ENCODE measurements at regions not wholly inside any gene's neighbourhood (a gene's known extent, or its start where the extent isn't known, plus 50 kb on each side); places are given as distances from the start of the nearest gene placed in this dataset.
"Not testable (repeated sequence)": the region's sequence is repeated elsewhere in the genome, so short reads cannot be mapped to it uniquely, and the experiment has no call there.

GRCh38 chr2:121066526-121066925, 218.5 kb downstream of the TFCP2L1 start:
- Mint-ChIP-seq H3K4me1 (ENCODE audit: low read depth, unreplicated experiment) (peaks cover 15% of the 10 kb centered on the region), H3K27me3 (ENCODE audit: unreplicated experiment) (peaks cover 18% of the 10 kb centered on the region), H3K27ac (ENCODE audit: unreplicated experiment) (no peak overlapping the region), H3K9me3 (ENCODE audit: unreplicated experiment) (no peaks in the 10 kb centered on the region), H3K36me3 (ENCODE audit: unreplicated experiment) (no peaks in the 10 kb centered on the region), H3K4me3 (ENCODE audit: unreplicated experiment) (no peak overlapping the region)
- no peak for TF ChIP-seq CTCF (IDR thresholded peaks at IDR 0.05; ENCODE audit: partially characterized antibody, unreplicated experiment)
- DNase-seq = no peak

- H3K27ac Mint-ChIP-seq (ENCODE audit: unreplicated experiment) = no peak overlapping the region
- H3K4me1 Mint-ChIP-seq (ENCODE audit: low read depth, unreplicated experiment) = no peaks in the 10 kb centered on the region
- DNase-seq = no peak
- no peak for TF ChIP-seq CTCF (IDR thresholded peaks at IDR 0.05; ENCODE audit: partially characterized antibody, unreplicated experiment)
- no peak overlapping the region for H3K4me3 Mint-ChIP-seq (ENCODE audit: unreplicated experiment)
- H3K9me3 Mint-ChIP-seq (ENCODE audit: unreplicated experiment) = no peaks in the 10 kb centered on the region
- H3K27me3 Mint-ChIP-seq (ENCODE audit: unreplicated experiment) = peaks cover 10% of the 10 kb centered on the region
- H3K36me3 Mint-ChIP-seq (ENCODE audit: unreplicated experiment) = no peaks in the 10 kb centered on the region
These were observed 216.2 kb downstream of the TFCP2L1 start for GRCh38 chr2:121068851-121069250.

GRCh38 chr2:121069434-121069969, 215.5 kb downstream of the TFCP2L1 start:
- no peaks in the 10 kb centered on the region for H3K9me3 Mint-ChIP-seq (ENCODE audit: unreplicated experiment)
- no peak for DNase-seq
- H3K27me3 Mint-ChIP-seq (ENCODE audit: unreplicated experiment) = peaks cover 10% of the 10 kb centered on the region
- no peak overlapping the region for H3K27ac Mint-ChIP-seq (ENCODE audit: unreplicated experiment)
- no peaks in the 10 kb centered on the region for H3K4me1 Mint-ChIP-seq (ENCODE audit: low read depth, unreplicated experiment)
- H3K4me3 Mint-ChIP-seq (ENCODE audit: unreplicated experiment) = no peak overlapping the region
- H3K36me3 Mint-ChIP-seq (ENCODE audit: unreplicated experiment) = no peaks in the 10 kb centered on the region
- TF ChIP-seq CTCF (IDR thresholded peaks at IDR 0.05; ENCODE audit: partially characterized antibody, unreplicated experiment) = no peak

GRCh38 chr2:121070061-121070460, 214.9 kb downstream of the TFCP2L1 start:
- H3K4me1 Mint-ChIP-seq (ENCODE audit: low read depth, unreplicated experiment); DNase-seq; H3K27me3 Mint-ChIP-seq (ENCODE audit: unreplicated experiment); H3K9me3 Mint-ChIP-seq (ENCODE audit: unreplicated experiment); H3K27ac Mint-ChIP-seq (ENCODE audit: unreplicated experiment); H3K4me3 Mint-ChIP-seq (ENCODE audit: unreplicated experiment); H3K36me3 Mint-ChIP-seq (ENCODE audit: unreplicated experiment): not testable (repeated sequence)

- H3K27ac Mint-ChIP-seq (ENCODE audit: unreplicated experiment) = no peak overlapping the region
- peak; percentile 93 for DNase-seq
- H3K9me3 Mint-ChIP-seq (ENCODE audit: unreplicated experiment) = peaks cover 2% of the 10 kb centered on the region
- H3K36me3 Mint-ChIP-seq (ENCODE audit: unreplicated experiment) = no peaks in the 10 kb centered on the region
- peak; percentile 94 for TF ChIP-seq CTCF (IDR thresholded peaks at IDR 0.05; ENCODE audit: partially characterized antibody, unreplicated experiment)
- no peak overlapping the region for H3K4me3 Mint-ChIP-seq (ENCODE audit: unreplicated experiment)
- peaks cover 5% of the 10 kb centered on the region for H3K4me1 Mint-ChIP-seq (ENCODE audit: low read depth, unreplicated experiment)
- peaks cover 11% of the 10 kb centered on the region for H3K27me3 Mint-ChIP-seq (ENCODE audit: unreplicated experiment)
These were observed 213.9 kb downstream of the TFCP2L1 start for GRCh38 chr2:121071034-121071504.
